GM21515 (cell line): ENCODE measurements at regions not wholly inside any gene's neighbourhood (a gene's known extent, or its start where the extent isn't known, plus 50 kb on each side); places are given as distances from the start of the nearest gene placed in this dataset.

Experiments used
- ATAC-seq: cut with Tn5 transposase; IDR thresholded peaks from one replicate; pipeline ENCODE4 v1.9.1; 2021; ENCODE audit not compliant: unreplicated experiment

DNA sequence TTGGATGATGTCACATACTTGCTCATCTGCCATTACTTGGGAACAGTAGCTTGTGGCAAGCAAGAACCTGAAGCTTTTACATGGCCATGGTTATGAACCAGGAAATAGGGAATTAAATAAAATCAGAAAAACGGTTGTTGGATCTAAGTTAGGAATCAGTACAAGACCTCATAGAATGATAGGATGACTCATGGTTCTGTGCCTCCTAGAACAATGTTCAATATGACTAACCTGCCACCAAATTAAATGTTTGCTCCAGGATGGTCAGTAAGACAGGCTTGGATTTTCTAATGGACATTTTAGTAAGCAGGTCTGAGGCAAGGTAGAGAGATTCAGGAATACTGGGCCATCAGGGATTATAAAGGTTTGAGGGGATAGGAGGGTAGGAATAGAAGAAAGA is 218.9 kb downstream of the PLOD2 start:
- no peak for ATAC-seq

GRCh38 chr3:145943952-145944351 is 217.0 kb downstream of the PLOD2 start:
- no peak for ATAC-seq

- ATAC-seq = no peak
Measured at GRCh38 chr3:145951441-145951840, 209.5 kb downstream of the PLOD2 start.

DNA sequence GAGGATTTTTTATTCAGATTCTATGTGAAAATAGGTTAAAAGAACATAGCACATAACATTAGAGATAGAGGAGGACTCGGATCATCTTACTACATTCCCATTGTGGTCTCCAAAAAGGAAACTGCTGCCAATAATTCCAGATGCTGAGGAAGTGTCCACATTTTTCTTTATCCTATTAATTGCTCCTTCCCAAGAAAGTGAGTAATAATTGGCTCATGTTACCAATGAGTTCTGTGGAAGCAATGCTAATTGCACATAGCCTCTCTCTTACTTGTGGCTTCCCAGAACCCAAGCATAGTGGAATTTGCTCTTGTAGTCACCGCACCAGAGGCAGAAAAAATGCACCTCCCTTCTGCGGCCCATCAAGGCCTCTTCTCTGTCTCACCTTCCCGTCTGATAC is 208.4 kb downstream of the PLOD2 start:
- ATAC-seq = no peak

- no peak for ATAC-seq
Measured at GRCh38 chr3:145953316-145953715, 207.7 kb downstream of the PLOD2 start.

GRCh38 chr3:145959457-145960088 is 201.4 kb downstream of the PLOD2 start:
- no peak for ATAC-seq

GRCh38 chr3:145963111-145963510 is 197.9 kb downstream of the PLOD2 start:
- no peak for ATAC-seq

DNA sequence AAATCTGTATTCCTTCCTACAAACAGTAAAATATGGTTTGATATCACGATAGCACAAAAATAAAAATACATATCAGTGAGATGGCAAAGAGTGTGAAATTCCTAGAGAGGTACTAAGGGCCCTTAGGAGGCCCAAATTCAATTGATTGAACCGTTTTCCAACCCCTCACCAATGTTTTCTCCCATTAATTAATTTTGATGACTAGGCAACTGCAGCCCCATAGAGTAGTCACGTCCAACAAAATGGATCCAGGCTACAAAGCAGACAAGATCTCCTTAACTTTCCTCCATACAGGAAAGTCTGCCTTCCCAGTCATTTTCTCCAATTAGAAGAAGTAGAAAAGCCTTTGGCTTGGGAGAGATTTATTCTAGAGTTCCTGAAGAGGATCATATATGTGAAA is 193.9 kb downstream of the PLOD2 start:
- no peak for ATAC-seq

GRCh38 chr3:145971186-145971585 is 189.8 kb downstream of the PLOD2 start:
- no peak for ATAC-seq

GRCh38 chr3:145972851-145973250 is 188.1 kb downstream of the PLOD2 start:
- ATAC-seq = no peak

- no peak for ATAC-seq
Measured at GRCh38 chr3:145981056-145981455, 179.9 kb downstream of the PLOD2 start.

- no peak for ATAC-seq
Measured at GRCh38 chr3:145983101-145983500, 177.9 kb downstream of the PLOD2 start.
